ENCODE measurements at regions not wholly inside any gene's neighbourhood (a gene's known extent, or its start where the extent isn't known, plus 50 kb on each side); places are given as distances from the start of the nearest gene placed in this dataset.

DNA sequence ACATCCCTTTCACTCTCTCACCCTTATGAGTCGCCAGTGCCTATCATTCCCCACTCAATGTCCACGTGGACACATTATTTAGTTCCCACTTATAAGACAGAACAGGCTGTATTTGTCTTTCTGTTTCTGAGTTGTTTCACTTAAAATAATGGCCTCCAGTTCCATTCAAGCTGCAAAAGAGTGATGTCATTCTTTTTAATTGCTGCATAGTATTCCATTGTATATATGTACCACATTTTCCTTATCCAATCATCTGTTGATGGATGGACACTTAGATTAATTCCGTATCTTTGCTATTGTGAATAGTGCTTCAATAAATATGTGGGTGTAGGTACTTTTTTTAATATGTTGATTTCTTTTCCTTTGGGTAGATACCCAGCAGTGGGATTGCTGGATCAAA lies 79.1 kb downstream of the ZNF365 start:
- CTCF ChIA-PET = no interaction called here
- no peaks in the 10 kb centered on the region for H3K36me3 Mint-ChIP-seq (ENCODE audit: low read depth)

GRCh38 chr10:62454687-62455397 lies 80.7 kb downstream of the ZNF365 start:
- H3K4me3 Mint-ChIP-seq = no peak overlapping the region
- H3K36me3 Mint-ChIP-seq (ENCODE audit: low read depth) = no peaks in the 10 kb centered on the region
- DNase-seq = no peak
- no peak overlapping the region for H3K27ac Mint-ChIP-seq
- H3K27me3 Mint-ChIP-seq = no peaks in the 10 kb centered on the region
- CTCF ChIA-PET = interaction anchor here (2.8 kb wide), 1 partner anchor 17 kb away, joined by 12 read pairs; no protein-coding TSS in a partner anchor
- POLR2A ChIA-PET = no interaction called here
- peaks cover 25% of the 10 kb centered on the region for H3K4me1 Mint-ChIP-seq
- peaks cover 3% of the 10 kb centered on the region for H3K9me3 Mint-ChIP-seq

More for the DNA sequence above, 79.1 kb downstream of the ZNF365 start:
- peaks cover 2% of the 10 kb centered on the region for H3K27me3 Mint-ChIP-seq
- H3K4me1 Mint-ChIP-seq = peaks cover 24% of the 10 kb centered on the region
- POLR2A ChIA-PET = no interaction called here
- no peak for DNase-seq
- peaks cover 3% of the 10 kb centered on the region for H3K9me3 Mint-ChIP-seq
- no peak overlapping the region for H3K4me3 Mint-ChIP-seq
- no peak overlapping the region for H3K27ac Mint-ChIP-seq

GRCh38 chr10:62456611-62457101 lies 82.5 kb downstream of the ZNF365 start:
- Mint-ChIP-seq H3K27ac (no peak overlapping the region), H3K9me3 (peaks cover 3% of the 10 kb centered on the region), H3K4me3 (no peak overlapping the region), H3K4me1 (peaks cover 25% of the 10 kb centered on the region), H3K36me3 (ENCODE audit: low read depth) (no peaks in the 10 kb centered on the region), H3K27me3 (no peaks in the 10 kb centered on the region)
- no peak for DNase-seq
- POLR2A ChIA-PET = interaction anchor here (0.6 to 0.8 kb wide), 2 partner anchors 9 to 646 kb away, joined by 3 read pairs; no protein-coding TSS in a partner anchor
- CTCF ChIA-PET = interaction anchor here (1.5 to 2.8 kb wide), 2 partner anchors 19 to 701 kb away, joined by 4 to 12 read pairs; no protein-coding TSS in a partner anchor

DNA sequence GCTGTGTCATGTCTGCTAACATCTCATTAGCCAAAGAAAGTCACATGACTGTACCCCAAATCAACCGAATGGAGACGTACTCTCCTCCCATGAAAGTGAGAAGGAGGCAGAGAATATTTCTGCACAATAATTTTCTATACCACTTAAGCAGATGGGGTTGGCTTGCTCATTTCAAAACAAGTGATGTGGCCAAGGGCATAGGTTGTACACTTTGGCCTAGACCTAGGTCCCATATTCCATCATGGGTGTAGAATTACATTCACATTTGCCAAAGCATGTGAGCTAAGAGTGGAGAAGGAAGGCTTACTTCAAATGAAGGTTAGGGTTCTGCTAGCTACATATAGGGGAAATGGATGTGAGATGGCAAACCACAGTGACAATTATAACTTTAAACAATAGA lies 83.0 kb downstream of the ZNF365 start:
- Mint-ChIP-seq H3K27ac (no peak overlapping the region), H3K9me3 (peaks cover 3% of the 10 kb centered on the region), H3K4me3 (no peak overlapping the region), H3K4me1 (peaks cover 25% of the 10 kb centered on the region), H3K27me3 (no peaks in the 10 kb centered on the region), H3K36me3 (ENCODE audit: low read depth) (no peaks in the 10 kb centered on the region)
- CTCF ChIA-PET = interaction anchor here (1.5 to 2.8 kb wide), 2 partner anchors 19 to 700 kb away, joined by 4 to 12 read pairs; no protein-coding TSS in a partner anchor
- no peak for DNase-seq
- POLR2A ChIA-PET = interaction anchor here (0.8 kb wide), 1 partner anchor 8 kb away, joined by 3 read pairs; no protein-coding TSS in a partner anchor

GRCh38 chr10:62457598-62457997 lies 83.4 kb downstream of the ZNF365 start:
- peaks cover 3% of the 10 kb centered on the region for H3K9me3 Mint-ChIP-seq
- POLR2A ChIA-PET = no interaction called here

GRCh38 chr10:62459072-62459471 lies 84.9 kb downstream of the ZNF365 start:
- H3K36me3 Mint-ChIP-seq (ENCODE audit: low read depth) = no peaks in the 10 kb centered on the region
- no peak for DNase-seq
- H3K27ac Mint-ChIP-seq = no peak overlapping the region
- H3K4me3 Mint-ChIP-seq = no peak overlapping the region
- POLR2A ChIA-PET = no interaction called here
- H3K9me3 Mint-ChIP-seq = no peaks in the 10 kb centered on the region
- peaks cover 32% of the 10 kb centered on the region for H3K4me1 Mint-ChIP-seq
- no peaks in the 10 kb centered on the region for H3K27me3 Mint-ChIP-seq
- CTCF ChIA-PET = no interaction called here

More at GRCh38 chr10:62457598-62457997, 83.4 kb downstream of the ZNF365 start:
- Mint-ChIP-seq H3K36me3 (ENCODE audit: low read depth) (no peaks in the 10 kb centered on the region), H3K27ac (no peak overlapping the region), H3K27me3 (no peaks in the 10 kb centered on the region), H3K4me3 (no peak overlapping the region), H3K4me1 (peaks cover 25% of the 10 kb centered on the region)
- CTCF ChIA-PET = interaction anchor here (1.5 to 2.8 kb wide), 2 partner anchors 20 to 700 kb away, joined by 4 to 12 read pairs; no protein-coding TSS in a partner anchor
- no peak for DNase-seq

- no peak for DNase-seq
- H3K4me1 Mint-ChIP-seq = peaks cover 34% of the 10 kb centered on the region
- no peak overlapping the region for H3K4me3 Mint-ChIP-seq
- no peaks in the 10 kb centered on the region for H3K36me3 Mint-ChIP-seq (ENCODE audit: low read depth)
- H3K9me3 Mint-ChIP-seq = no peaks in the 10 kb centered on the region
- POLR2A ChIA-PET = no interaction called here
- CTCF ChIA-PET = no interaction called here
- H3K27me3 Mint-ChIP-seq = no peaks in the 10 kb centered on the region
- no peak overlapping the region for H3K27ac Mint-ChIP-seq
Measured at GRCh38 chr10:62459500-62459899, 85.3 kb downstream of the ZNF365 start.

- no peaks in the 10 kb centered on the region for H3K36me3 Mint-ChIP-seq (ENCODE audit: low read depth)
- no peaks in the 10 kb centered on the region for H3K9me3 Mint-ChIP-seq
- no peak overlapping the region for H3K4me3 Mint-ChIP-seq
- ChIA-PET POLR2A (no interaction called here), CTCF (no interaction called here)
- peaks cover 32% of the 10 kb centered on the region for H3K4me1 Mint-ChIP-seq
- DNase-seq = no peak
- no peak overlapping the region for H3K27ac Mint-ChIP-seq
- H3K27me3 Mint-ChIP-seq = no peaks in the 10 kb centered on the region
Measured at GRCh38 chr10:62460393-62460792, 86.2 kb downstream of the ZNF365 start.

DNA sequence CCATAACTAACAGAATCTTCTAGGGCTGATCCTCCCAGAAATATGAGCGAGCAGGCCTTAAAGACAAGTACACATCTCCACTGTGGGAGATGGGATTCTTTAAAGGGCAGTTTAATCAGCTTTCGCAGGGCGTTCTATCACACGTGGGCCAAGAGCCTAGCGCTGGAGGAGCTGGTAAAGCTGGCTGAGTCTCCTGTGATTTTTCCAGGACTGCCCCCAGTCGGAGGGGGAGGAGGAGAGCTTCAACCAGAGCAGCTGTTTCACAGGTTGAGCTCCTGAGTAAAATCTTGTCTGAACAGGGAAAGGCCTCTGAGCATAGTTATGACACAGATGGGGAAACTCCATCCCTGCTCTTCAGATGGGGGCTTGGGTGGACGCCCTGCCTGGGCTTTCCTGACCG lies 87.0 kb downstream of the ZNF365 start:
- Mint-ChIP-seq H3K36me3 (ENCODE audit: low read depth) (no peaks in the 10 kb centered on the region), H3K4me1 (peaks cover 31% of the 10 kb centered on the region), H3K4me3 (no peak overlapping the region), H3K27ac (no peak overlapping the region), H3K9me3 (no peaks in the 10 kb centered on the region), H3K27me3 (no peaks in the 10 kb centered on the region)
- CTCF ChIA-PET = interaction anchor here (1.1 kb wide), 1 partner anchor 146 kb away, joined by 3 read pairs; no protein-coding TSS in a partner anchor
- no peak for DNase-seq
- POLR2A ChIA-PET = interaction anchor here (0.5 kb wide), 1 partner anchor 31 kb away, joined by 3 read pairs; no protein-coding TSS in a partner anchor

GRCh38 chr10:62462461-62462860 lies 88.3 kb downstream of the ZNF365 start:
- DNase-seq = no peak
- H3K9me3 Mint-ChIP-seq = no peaks in the 10 kb centered on the region
- POLR2A ChIA-PET = no interaction called here
- no peak overlapping the region for H3K27ac Mint-ChIP-seq
- H3K27me3 Mint-ChIP-seq = no peaks in the 10 kb centered on the region
- peaks cover 18% of the 10 kb centered on the region for H3K4me1 Mint-ChIP-seq
- no peaks in the 10 kb centered on the region for H3K36me3 Mint-ChIP-seq (ENCODE audit: low read depth)
- CTCF ChIA-PET = no interaction called here
- no peak overlapping the region for H3K4me3 Mint-ChIP-seq

- H3K27me3 Mint-ChIP-seq = no peaks in the 10 kb centered on the region
- POLR2A ChIA-PET = no interaction called here
- CTCF ChIA-PET = no interaction called here
Measured at GRCh38 chr10:62463364-62463763, 89.2 kb downstream of the ZNF365 start.

GRCh38 chr10:62464308-62464707 lies 90.1 kb downstream of the ZNF365 start:
- Mint-ChIP-seq H3K36me3 (ENCODE audit: low read depth) (no peaks in the 10 kb centered on the region), H3K27ac (no peak overlapping the region), H3K4me1 (peaks cover 9% of the 10 kb centered on the region), H3K9me3 (no peaks in the 10 kb centered on the region), H3K27me3 (no peaks in the 10 kb centered on the region), H3K4me3 (no peak overlapping the region)
- CTCF ChIA-PET = no interaction called here
- no peak for DNase-seq
- POLR2A ChIA-PET = no interaction called here

More at GRCh38 chr10:62463364-62463763, 89.2 kb downstream of the ZNF365 start:
- no peak overlapping the region for H3K27ac Mint-ChIP-seq
- H3K4me1 Mint-ChIP-seq = peaks cover 9% of the 10 kb centered on the region
- no peaks in the 10 kb centered on the region for H3K36me3 Mint-ChIP-seq (ENCODE audit: low read depth)
- H3K9me3 Mint-ChIP-seq = no peaks in the 10 kb centered on the region
- H3K4me3 Mint-ChIP-seq = no peak overlapping the region
- DNase-seq = no peak

DNA sequence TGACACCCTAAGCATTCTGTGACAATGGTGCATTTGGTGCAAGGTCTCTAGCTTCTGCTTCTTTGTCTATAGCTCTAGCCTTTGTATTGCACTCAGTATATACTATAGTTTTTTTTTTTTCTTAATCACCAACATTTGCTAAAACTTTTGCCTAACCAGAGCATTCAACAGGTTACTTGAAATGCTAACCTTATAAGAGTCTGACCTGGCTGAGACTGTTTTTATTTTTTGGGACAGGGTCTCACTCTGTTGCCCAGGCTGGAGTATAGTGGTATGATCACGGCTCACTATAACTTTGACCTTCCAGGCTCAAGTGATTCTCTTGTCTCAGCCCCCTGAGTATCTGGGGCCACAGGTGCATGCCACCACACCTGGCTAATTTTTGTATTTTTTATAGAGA lies 92.4 kb downstream of the ZNF365 start:
- ChIA-PET CTCF (no interaction called here), POLR2A (no interaction called here)
- H3K27me3 Mint-ChIP-seq = no peaks in the 10 kb centered on the region
- H3K36me3 Mint-ChIP-seq (ENCODE audit: low read depth) = no peaks in the 10 kb centered on the region
- H3K4me3 Mint-ChIP-seq = no peak overlapping the region
- no peak for DNase-seq
- peaks cover 9% of the 10 kb centered on the region for H3K4me1 Mint-ChIP-seq
- H3K9me3 Mint-ChIP-seq = no peaks in the 10 kb centered on the region
- H3K27ac Mint-ChIP-seq = no peak overlapping the region

- Mint-ChIP-seq H3K36me3 (ENCODE audit: low read depth) (no peaks in the 10 kb centered on the region), H3K27ac (no peak overlapping the region), H3K4me3 (no peak overlapping the region), H3K27me3 (no peaks in the 10 kb centered on the region), H3K9me3 (no peaks in the 10 kb centered on the region), H3K4me1 (peaks cover 9% of the 10 kb centered on the region)
- DNase-seq = no peak
- CTCF ChIA-PET = no interaction called here
- POLR2A ChIA-PET = no interaction called here
Measured at GRCh38 chr10:62467527-62467926, 93.4 kb downstream of the ZNF365 start.

Measured in activated CD4-positive, alpha-beta memory T cell treated with anti-CD3 and anti-CD28 coated beads, Interleukin-2, amount 10 ng/mL, durations not matched to agents 7 days and 5 days (primary cell).